ENCODE measurements at regions not wholly inside any gene's neighbourhood (a gene's known extent, or its start where the extent isn't known, plus 50 kb on each side); places are given as distances from the start of the nearest gene placed in this dataset.

DNA sequence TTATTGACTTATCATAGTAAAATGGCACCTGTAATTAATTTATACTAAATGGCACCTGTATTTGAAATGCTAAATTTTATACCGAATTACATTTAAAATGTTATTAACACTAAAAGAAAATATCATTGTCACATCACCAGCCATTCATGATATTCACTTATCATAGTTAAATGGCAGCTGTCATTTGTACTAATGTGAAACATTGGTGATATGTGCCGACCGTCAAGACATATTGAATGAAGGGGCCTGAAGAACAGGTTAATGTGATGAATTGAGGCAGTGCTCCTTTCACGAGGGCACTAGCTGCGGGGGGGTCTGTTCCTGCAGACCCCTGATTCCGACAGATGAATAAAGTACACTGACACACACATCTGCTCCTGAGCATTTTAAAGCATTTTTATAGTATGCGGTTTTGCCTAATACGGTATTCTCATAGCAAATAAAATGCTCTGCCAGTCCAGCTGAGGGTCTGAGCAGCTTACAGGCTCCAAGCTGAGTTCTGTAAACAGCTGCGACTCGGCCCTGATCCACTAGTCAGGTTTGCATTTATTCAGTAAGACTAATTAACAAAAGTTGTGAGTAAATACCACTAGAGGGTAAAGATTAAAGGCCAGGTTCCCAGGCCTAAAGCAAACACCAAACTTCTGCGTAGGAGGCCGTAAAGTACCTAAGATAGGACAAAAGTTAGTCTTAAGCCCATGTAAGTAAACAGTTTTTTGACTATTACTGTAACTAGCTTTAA is 593.4 kb upstream of the NETO1 start:
- Histone ChIP-seq H3K4me2 (ENCODE audit: insufficient read depth, insufficient read length, low read length) (no peak overlapping the region), H2AFZ (ENCODE audit: low read length) (no peak overlapping the region)

More for the DNA sequence above, 593.4 kb upstream of the NETO1 start:
- Histone ChIP-seq H3K79me1 (ENCODE audit: insufficient read depth, low read depth, low read length, poor library complexity, severe bottlenecking) (no peaks in the 10 kb centered on the region), H3K18ac (ENCODE audit: insufficient read length, low read depth, low read length) (no peak overlapping the region), H4K5ac (ENCODE audit: insufficient read length, low read depth, low read length) (no peak overlapping the region), H4K91ac (ENCODE audit: insufficient read length, low read depth, low read length) (no peak overlapping the region), H3K27me3 (ENCODE audit: insufficient read depth, low read length) (no peaks in the 10 kb centered on the region), H2BK12ac (ENCODE audit: insufficient read length, low read depth, low read length) (no peak overlapping the region), H3T11ph (ENCODE audit: low read length) (no peak overlapping the region), H4K20me1 (ENCODE audit: control insufficient read depth, insufficient read depth, insufficient read length) (no peaks in the 10 kb centered on the region), H3K23ac (ENCODE audit: insufficient read length, low read depth, low read length) (no peak overlapping the region), H3K4me1 (ENCODE audit: insufficient read depth, low read length) (no peaks in the 10 kb centered on the region), H3K27ac (ENCODE audit: insufficient read length, low read depth, low read length) (no peak overlapping the region), H2BK120ac (ENCODE audit: low read depth, low read length, poor library complexity, severe bottlenecking) (no peak overlapping the region), H3K14ac (ENCODE audit: insufficient read depth, low read length) (no peak overlapping the region), H3K79me2 (ENCODE audit: insufficient read depth, low read length) (no peaks in the 10 kb centered on the region), H2AK5ac (ENCODE audit: insufficient read length, low read length) (no peak overlapping the region), H3K9ac (ENCODE audit: extremely low read depth, insufficient read length, low read length) (no peak overlapping the region), H3K23me2 (ENCODE audit: insufficient read length, low read depth, low read length, poor library complexity, severe bottlenecking) (no peaks in the 10 kb centered on the region), H3K9me3 (ENCODE audit: control insufficient read depth, low read depth, low read length) (no peaks in the 10 kb centered on the region), H2BK20ac (ENCODE audit: low read depth, low read length, poor library complexity, severe bottlenecking) (no peak overlapping the region), H4K8ac (replicated peaks; ENCODE audit: insufficient read length, low read depth, low read length) (no peak overlapping the region), H3K56ac (ENCODE audit: insufficient read length, low read depth, low read length) (no peak overlapping the region), H3K4ac (ENCODE audit: low read depth, low read length) (no peak overlapping the region), H2BK15ac (ENCODE audit: low read depth, low read length) (no peak overlapping the region), H2BK5ac (ENCODE audit: insufficient read length, low read length) (no peak overlapping the region)
- TF ChIP-seq, protein P1, sequence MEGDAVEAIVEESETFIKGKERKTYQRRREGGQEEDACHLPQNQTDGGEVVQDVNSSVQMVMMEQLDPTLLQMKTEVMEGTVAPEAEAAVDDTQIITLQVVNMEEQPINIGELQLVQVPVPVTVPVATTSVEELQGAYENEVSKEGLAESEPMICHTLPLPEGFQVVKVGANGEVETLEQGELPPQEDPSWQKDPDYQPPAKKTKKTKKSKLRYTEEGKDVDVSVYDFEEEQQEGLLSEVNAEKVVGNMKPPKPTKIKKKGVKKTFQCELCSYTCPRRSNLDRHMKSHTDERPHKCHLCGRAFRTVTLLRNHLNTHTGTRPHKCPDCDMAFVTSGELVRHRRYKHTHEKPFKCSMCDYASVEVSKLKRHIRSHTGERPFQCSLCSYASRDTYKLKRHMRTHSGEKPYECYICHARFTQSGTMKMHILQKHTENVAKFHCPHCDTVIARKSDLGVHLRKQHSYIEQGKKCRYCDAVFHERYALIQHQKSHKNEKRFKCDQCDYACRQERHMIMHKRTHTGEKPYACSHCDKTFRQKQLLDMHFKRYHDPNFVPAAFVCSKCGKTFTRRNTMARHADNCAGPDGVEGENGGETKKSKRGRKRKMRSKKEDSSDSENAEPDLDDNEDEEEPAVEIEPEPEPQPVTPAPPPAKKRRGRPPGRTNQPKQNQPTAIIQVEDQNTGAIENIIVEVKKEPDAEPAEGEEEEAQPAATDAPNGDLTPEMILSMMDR (conservative IDR thresholded peaks at IDR 0.05) = no peak
- no peak for DNase-seq
- no peaks in the 10 kb centered on the region for H3K27me3 Mint-ChIP-seq (ENCODE audit: low read depth)
- H3K4me1 Mint-ChIP-seq = peaks cover 13 to 19% of the 10 kb centered on the region in 2 experiments
- no peaks in the 10 kb centered on the region for H3K36me3 Mint-ChIP-seq (ENCODE audit: insufficient read depth in 1 of 3, low read depth in 3 of 3)
- WGBS (ENCODE audit: extremely low coverage, insufficient read length, low lambda C conversion rate) = no CpG with 5 or more reads among the region's 12 CpGs
- H3K4me3 Mint-ChIP-seq = no peak overlapping the region
- H3K9me3 Mint-ChIP-seq = no peaks in the 10 kb centered on the region; a peak in 1 of 5 replicates
- peak overlapping the region in 1 of 3 experiments; percentile 65; a peak in 1 of 7 replicates for H3K27ac Mint-ChIP-seq

All from H9 (cell line).